GM21381 (cell line): ENCODE measurements at regions not wholly inside any gene's neighbourhood (a gene's known extent, or its start where the extent isn't known, plus 50 kb on each side); places are given as distances from the start of the nearest gene placed in this dataset.
"Not testable (repeated sequence)": the region's sequence is repeated elsewhere in the genome, so short reads cannot be mapped to it uniquely, and the experiment has no call there.

Experiments used
- ATAC-seq: cut with Tn5 transposase; IDR thresholded peaks from one replicate; pipeline ENCODE4 v1.9.1; 2021; ENCODE audit warnings: mild to moderate bottlenecking, moderate library complexity; ENCODE audit not compliant: unreplicated experiment

GRCh38 chr9:26673261-26673660 lies 219.3 kb downstream of the CAAP1 start:
- ATAC-seq = no peak

GRCh38 chr9:26669701-26670670 lies 222.6 kb downstream of the CAAP1 start:
- ATAC-seq = no peak

GRCh38 chr9:26667882-26668281 lies 224.7 kb downstream of the CAAP1 start:
- ATAC-seq = no peak

- no peak for ATAC-seq
These were observed 226.9 kb downstream of the CAAP1 start for GRCh38 chr9:26665666-26666065.

- not testable (repeated sequence) for ATAC-seq
These were observed 228.4 kb downstream of the CAAP1 start for GRCh38 chr9:26664087-26664773.

- ATAC-seq = no peak
These were observed 230.1 kb downstream of the CAAP1 start for GRCh38 chr9:26662476-26662875.

- no peak for ATAC-seq
These were observed 234.1 kb downstream of the CAAP1 start for GRCh38 chr9:26658476-26658875.

- no peak for ATAC-seq
These were observed 234.6 kb downstream of the CAAP1 start for GRCh38 chr9:26657958-26658357.

GRCh38 chr9:26656003-26656870 lies 236.4 kb downstream of the CAAP1 start:
- no peak for ATAC-seq

- no peak for ATAC-seq
These were observed 237.4 kb downstream of the CAAP1 start for GRCh38 chr9:26655166-26655565.

- ATAC-seq = no peak
These were observed 242.3 kb downstream of the CAAP1 start for GRCh38 chr9:26650325-26650724.

- no peak for ATAC-seq
These were observed 248.8 kb downstream of the CAAP1 start for GRCh38 chr9:26643826-26644225.

GRCh38 chr9:26639761-26640160 lies 252.8 kb downstream of the CAAP1 start:
- no peak for ATAC-seq

- ATAC-seq = no peak
These were observed 255.5 kb downstream of the CAAP1 start for GRCh38 chr9:26637101-26637500.

- not testable (repeated sequence) for ATAC-seq
These were observed 278.7 kb downstream of the CAAP1 start for GRCh38 chr9:26613851-26614350.

GRCh38 chr9:26612211-26612610 lies 280.4 kb downstream of the CAAP1 start:
- no peak for ATAC-seq

- no peak for ATAC-seq
These were observed 285.8 kb downstream of the CAAP1 start for GRCh38 chr9:26606756-26607155.

- ATAC-seq = no peak
These were observed 287.2 kb downstream of the CAAP1 start for GRCh38 chr9:26605367-26605766.

- no peak for ATAC-seq
These were observed 288.4 kb downstream of the CAAP1 start for GRCh38 chr9:26604076-26604662.

- ATAC-seq = no peak
These were observed 289.0 kb downstream of the CAAP1 start for GRCh38 chr9:26603617-26604016.
